Stimulated activated CD8-positive, alpha-beta memory T cell treated with anti-CD3 and anti-CD28 coated beads, Interleukin-12 subunit alpha, Interleukin-12 subunit beta, amount 100 ng/mL, for 24 hours (primary cell): ENCODE measurements at regions not wholly inside any gene's neighbourhood (a gene's known extent, or its start where the extent isn't known, plus 50 kb on each side); places are given as distances from the start of the nearest gene placed in this dataset.

Source experiments
- DNase-seq: peaks from one replicate; pipeline ENCODE4 v3.0.0-alpha.2; 2020; ENCODE audit errors: extremely low read depth

GRCh38 chr7:22962775-22963350 is 51.1 kb downstream of the HYCC1 start:
- DNase-seq, result no peak

GRCh38 chr7:22958742-22959141 is 55.2 kb downstream of the HYCC1 start:
- DNase-seq, result no peak

GRCh38 chr7:22954251-22954650 is 59.7 kb downstream of the HYCC1 start:
- no peak for DNase-seq

- no peak for DNase-seq
These were observed 61.5 kb downstream of the HYCC1 start for GRCh38 chr7:22952306-22953015.

GRCh38 chr7:22949944-22950343 is 64.0 kb downstream of the HYCC1 start:
- no peak for DNase-seq

- no peak for DNase-seq
These were observed 64.7 kb downstream of the HYCC1 start for GRCh38 chr7:22949221-22949620.

GRCh38 chr7:22948770-22949169 is 65.2 kb downstream of the HYCC1 start:
- no peak for DNase-seq

- no peak for DNase-seq
These were observed 68.3 kb downstream of the HYCC1 start for GRCh38 chr7:22945584-22945983.

GRCh38 chr7:22944510-22944909 is 69.4 kb downstream of the HYCC1 start:
- DNase-seq, result no peak

GRCh38 chr7:22944022-22944421 is 69.9 kb downstream of the HYCC1 start:
- no peak for DNase-seq

- DNase-seq, result no peak
These were observed 71.7 kb downstream of the HYCC1 start for GRCh38 chr7:22942191-22942590.

- DNase-seq, result no peak
These were observed 74.1 kb downstream of the HYCC1 start for GRCh38 chr7:22939842-22940241.

- no peak for DNase-seq
These were observed 76.0 kb downstream of the HYCC1 start for GRCh38 chr7:22937946-22938345.

GRCh38 chr7:22936246-22936645 is 77.7 kb downstream of the HYCC1 start:
- DNase-seq, result no peak

GRCh38 chr7:22935269-22935668 is 78.7 kb downstream of the HYCC1 start:
- no peak for DNase-seq

- DNase-seq, result no peak
These were observed 79.4 kb downstream of the HYCC1 start for GRCh38 chr7:22934473-22935065.

- DNase-seq, result no peak
These were observed 79.9 kb downstream of the HYCC1 start for GRCh38 chr7:22934023-22934422.

- no peak for DNase-seq
These were observed 81.0 kb downstream of the HYCC1 start for GRCh38 chr7:22932896-22933295.

- no peak for DNase-seq
These were observed 82.9 kb downstream of the HYCC1 start for GRCh38 chr7:22931011-22931410.

- no peak for DNase-seq
These were observed 91.6 kb downstream of the HYCC1 start for GRCh38 chr7:22922307-22922706.

GRCh38 chr7:22921386-22922086 is 92.4 kb downstream of the HYCC1 start:
- no peak for DNase-seq

- no peak for DNase-seq
These were observed 93.3 kb downstream of the HYCC1 start for GRCh38 chr7:22920672-22921071.

GRCh38 chr7:22913158-22913557 is 90.5 kb upstream of the TOMM7 start:
- DNase-seq, result no peak
